OCI-LY7 (cell line): ENCODE measurements at regions not wholly inside any gene's neighbourhood (a gene's known extent, or its start where the extent isn't known, plus 50 kb on each side); places are given as distances from the start of the nearest gene placed in this dataset.

Experiments
- BruUV-seq: library from RNA; stranded (reverse); fragments of 400-500 nt; replicated peaks from 2 replicates; lab custom pipeline; 2021; lab: Mats Ljungman, UMichigan
- CTCF ChIA-PET: fragments of 300-600 bp; sonication (Branson Sonifier 250); formaldehyde crosslinking; loops from one replicate; lab custom pipeline; 2022; ENCODE audit warnings: antibody characterized with exemption; ENCODE audit not compliant: unreplicated experiment; lab: Charles Lee
- POLR2A ChIA-PET: fragments of 300-600 bp; sonication (Branson Sonifier 250); formaldehyde crosslinking; loops from one replicate; lab custom pipeline; 2022; ENCODE audit warnings: antibody characterized with exemption; lab: Charles Lee
- DNase-seq: peaks from one replicate; pipeline ENCODE4 v3.0.0-alpha.2; 2015; ENCODE audit warnings: low spot score
- H2AFZ ChIP-seq: fragments of 200-600 bp; sonication (generic), shearing (Covaris generic); 2 replicates; pipeline ENCODE4 v1.6.1; 2014; ENCODE audit warnings: mild to moderate bottlenecking, antibody characterized with exemption, low read length, moderate library complexity
- H3K27ac ChIP-seq: fragments of 200-600 bp; sonication (generic); 2 replicates; pipeline ENCODE4 v1.5.1; 2014; ENCODE audit warnings: mixed run types, low read depth, mild to moderate bottlenecking, moderate library complexity, low read length, inconsistent platforms; ENCODE audit not compliant: poor library complexity, severe bottlenecking
- H3K36me3 ChIP-seq: fragments of 200-600 bp; sonication (generic); 2 replicates; pipeline ENCODE4 v1.6.1; 2014; ENCODE audit warnings: mild to moderate bottlenecking, antibody characterized with exemption, low read length, moderate library complexity, mixed read lengths; ENCODE audit not compliant: insufficient read depth
- H3K4me1 ChIP-seq: fragments of 200-600 bp; sonication (generic); 2 replicates; pipeline ENCODE4 v1.5.1; 2014; ENCODE audit warnings: mild to moderate bottlenecking, low read length; ENCODE audit not compliant: insufficient read depth, poor library complexity, severe bottlenecking
- H3K4me2 ChIP-seq: fragments of 200-600 bp; sonication (generic); 2 replicates; pipeline ENCODE4 v1.6.1; 2014; ENCODE audit warnings: mild to moderate bottlenecking, low read length
- H3K4me3 ChIP-seq: fragments of 200-600 bp; sonication (generic); 2 replicates; pipeline ENCODE4 v1.5.1; 2014; ENCODE audit warnings: mild to moderate bottlenecking, low read depth, low read length; ENCODE audit not compliant: poor library complexity, severe bottlenecking
- H3K79me2 ChIP-seq: fragments of 200-600 bp; sonication (generic); 2 replicates; pipeline ENCODE4 v1.6.1; 2016; ENCODE audit warnings: low read depth, mild to moderate bottlenecking, low read length, moderate library complexity, mixed read lengths; ENCODE audit not compliant: insufficient read depth
- H3K9me2 ChIP-seq: fragments of 200-600 bp; sonication (generic); 2 replicates; pipeline ENCODE4 v1.6.1; 2016; ENCODE audit warnings: mild to moderate bottlenecking, low read length, mixed read lengths; ENCODE audit not compliant: insufficient read depth
- H3K9me3 ChIP-seq: fragments of 200-600 bp; sonication (generic); 2 replicates; pipeline ENCODE4 v1.6.1; 2014; ENCODE audit warnings: mild to moderate bottlenecking, mixed run types, low read length, mixed read lengths
- H4K20me1 ChIP-seq: fragments of 200-600 bp; sonication (generic); 2 replicates; pipeline ENCODE4 v1.6.1; 2014; ENCODE audit warnings: mild to moderate bottlenecking, antibody characterized with exemption, low read length, moderate library complexity, mixed read lengths; ENCODE audit not compliant: insufficient read depth
- EZH2phosphoT487 ChIP-seq: fragments of 200-600 bp; sonication (generic); IDR thresholded peaks from 2 replicates; pipeline ENCODE4 v1.6.1; 2018; ENCODE audit warnings: low read depth, borderline replicate concordance, mild to moderate bottlenecking, mixed run types, antibody characterized with exemption, low read length, moderate library complexity, mixed read lengths
- intact Hi-C: fragments of 100-400 bp; cut with micrococcal nuclease; formaldehyde crosslinking; loops from one replicate; pipeline ENCODE4 v1.10.0; 2022; ENCODE audit not compliant: unreplicated experiment
- TF ChIP-seq, protein P1 (sequence below): fragments of 200-600 bp; sonication (generic); conservative IDR thresholded peaks from 2 replicates; pipeline ENCODE4 v1.5.1; 2014; ENCODE audit warnings: mild to moderate bottlenecking, antibody characterized with exemption, low read length, moderate library complexity, mixed read lengths

DNA sequence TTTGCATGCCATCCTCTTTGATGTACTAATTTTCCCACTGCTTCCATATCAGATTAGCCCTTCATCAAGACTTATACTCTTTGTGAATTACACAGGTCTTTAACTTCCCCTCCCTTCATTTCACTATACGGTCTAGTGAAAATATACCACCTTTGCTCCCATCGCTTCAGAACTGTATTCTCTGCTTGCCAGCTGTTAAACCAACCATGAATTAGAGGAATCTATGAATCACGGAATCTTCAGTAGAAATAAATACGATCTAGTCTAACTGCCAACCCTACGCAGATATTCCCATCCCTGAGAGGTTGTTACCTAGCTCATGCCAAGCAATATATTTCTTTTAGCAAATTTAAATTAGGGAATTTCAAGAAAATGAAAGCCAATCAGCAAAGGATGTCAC lies 177.8 kb upstream of the MPPED2 start:
- DNase-seq, result no peak
- no TSS peak for BruUV-seq

DNA sequence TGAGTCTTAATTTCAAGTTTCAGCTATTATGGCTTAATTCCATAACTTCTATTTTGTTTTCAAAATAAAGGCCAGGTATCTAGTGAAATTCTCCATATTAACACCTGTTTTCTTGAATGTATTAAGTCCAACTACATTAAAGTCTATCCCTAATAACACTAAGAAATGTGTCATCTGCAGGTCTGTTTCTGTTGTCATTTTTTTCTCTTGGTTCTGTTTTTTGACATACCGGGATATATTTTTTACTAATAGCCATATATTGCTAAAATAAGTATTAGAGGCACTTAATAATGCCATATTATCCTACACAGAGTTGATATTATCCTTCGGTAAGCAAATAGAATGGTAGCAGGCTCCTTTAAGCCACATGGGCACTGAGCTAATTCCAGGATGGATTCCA lies 176.0 kb upstream of the MPPED2 start:
- Histone ChIP-seq H3K9me2 (no peaks in the 10 kb centered on the region), H3K27ac (no peak overlapping the region), H2AFZ (no peak overlapping the region), H4K20me1 (no peaks in the 10 kb centered on the region), H3K4me3 (no peak overlapping the region), H3K4me2 (no peak overlapping the region), H3K36me3 (no peaks in the 10 kb centered on the region), H3K4me1 (no peaks in the 10 kb centered on the region), H3K79me2 (no peaks in the 10 kb centered on the region), H3K9me3 (no peaks in the 10 kb centered on the region)
- BruUV-seq, result no TSS peak
- CTCF ChIA-PET, result no interaction called here
- POLR2A ChIA-PET, result interaction anchor here (0.9 kb wide), 1 partner anchor 47 kb away, joined by 3 read pairs; no protein-coding TSS in a partner anchor
- intact Hi-C loops, result no loop called here
- TF ChIP-seq EZH2phosphoT487, result no peak
- TF ChIP-seq, protein P1, sequence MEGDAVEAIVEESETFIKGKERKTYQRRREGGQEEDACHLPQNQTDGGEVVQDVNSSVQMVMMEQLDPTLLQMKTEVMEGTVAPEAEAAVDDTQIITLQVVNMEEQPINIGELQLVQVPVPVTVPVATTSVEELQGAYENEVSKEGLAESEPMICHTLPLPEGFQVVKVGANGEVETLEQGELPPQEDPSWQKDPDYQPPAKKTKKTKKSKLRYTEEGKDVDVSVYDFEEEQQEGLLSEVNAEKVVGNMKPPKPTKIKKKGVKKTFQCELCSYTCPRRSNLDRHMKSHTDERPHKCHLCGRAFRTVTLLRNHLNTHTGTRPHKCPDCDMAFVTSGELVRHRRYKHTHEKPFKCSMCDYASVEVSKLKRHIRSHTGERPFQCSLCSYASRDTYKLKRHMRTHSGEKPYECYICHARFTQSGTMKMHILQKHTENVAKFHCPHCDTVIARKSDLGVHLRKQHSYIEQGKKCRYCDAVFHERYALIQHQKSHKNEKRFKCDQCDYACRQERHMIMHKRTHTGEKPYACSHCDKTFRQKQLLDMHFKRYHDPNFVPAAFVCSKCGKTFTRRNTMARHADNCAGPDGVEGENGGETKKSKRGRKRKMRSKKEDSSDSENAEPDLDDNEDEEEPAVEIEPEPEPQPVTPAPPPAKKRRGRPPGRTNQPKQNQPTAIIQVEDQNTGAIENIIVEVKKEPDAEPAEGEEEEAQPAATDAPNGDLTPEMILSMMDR, result no peak
- no peak for DNase-seq

More for the DNA sequence above, 177.8 kb upstream of the MPPED2 start:
- ChIA-PET CTCF (no interaction called here), POLR2A (no interaction called here)
- H3K36me3 ChIP-seq, result no peaks in the 10 kb centered on the region
- no peaks in the 10 kb centered on the region for H3K4me1 ChIP-seq
- H3K9me2 ChIP-seq, result no peaks in the 10 kb centered on the region
- H3K79me2 ChIP-seq, result no peaks in the 10 kb centered on the region
- H3K4me2 ChIP-seq, result no peak overlapping the region
- H3K27ac ChIP-seq, result no peak overlapping the region
- H2AFZ ChIP-seq, result no peak overlapping the region
- H3K4me3 ChIP-seq, result no peak overlapping the region
- TF ChIP-seq, protein P1, result no peak
- no peak for TF ChIP-seq EZH2phosphoT487
- H3K9me3 ChIP-seq, result no peaks in the 10 kb centered on the region
- intact Hi-C loops, result no loop called here
- H4K20me1 ChIP-seq, result no peaks in the 10 kb centered on the region

DNA sequence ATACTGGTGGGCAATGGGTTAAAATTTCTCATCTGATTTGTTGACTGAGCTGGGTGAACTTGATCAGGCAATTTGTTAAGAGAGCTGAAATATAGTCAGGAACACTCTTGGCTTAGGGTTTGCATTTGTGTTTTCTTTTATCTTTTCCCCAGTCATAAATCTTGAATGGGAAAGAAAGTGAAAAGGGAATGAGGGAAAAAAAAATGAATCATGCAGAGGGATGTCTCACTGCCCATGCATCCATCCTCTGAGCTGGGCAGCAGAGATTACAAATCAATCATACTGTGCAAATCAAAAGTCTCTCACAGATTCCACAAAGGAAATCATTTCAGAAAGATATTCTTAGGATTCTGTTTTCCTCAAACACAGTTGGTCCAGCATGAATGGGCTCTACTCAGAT lies 174.2 kb upstream of the MPPED2 start:
- no peak overlapping the region for H3K4me2 ChIP-seq
- no peaks in the 10 kb centered on the region for H4K20me1 ChIP-seq
- H3K27ac ChIP-seq, result no peak overlapping the region
- no peak for DNase-seq
- H3K36me3 ChIP-seq, result no peaks in the 10 kb centered on the region
- H3K4me3 ChIP-seq, result no peak overlapping the region
- intact Hi-C loops, result no loop called here
- CTCF ChIA-PET, result no interaction called here
- no peaks in the 10 kb centered on the region for H3K9me3 ChIP-seq
- POLR2A ChIA-PET, result interaction anchor here (0.6 kb wide), 1 partner anchor 395 kb away, joined by 3 read pairs; no protein-coding TSS in a partner anchor
- H3K4me1 ChIP-seq, result no peaks in the 10 kb centered on the region
- BruUV-seq, result no TSS peak
- H2AFZ ChIP-seq, result no peak overlapping the region
- no peaks in the 10 kb centered on the region for H3K79me2 ChIP-seq
- TF ChIP-seq EZH2phosphoT487, result no peak
- TF ChIP-seq, protein P1, result no peak
- no peaks in the 10 kb centered on the region for H3K9me2 ChIP-seq
